ENCODE measurements at regions not wholly inside any gene's neighbourhood (a gene's known extent, or its start where the extent isn't known, plus 50 kb on each side); places are given as distances from the start of the nearest gene placed in this dataset.

DNA sequence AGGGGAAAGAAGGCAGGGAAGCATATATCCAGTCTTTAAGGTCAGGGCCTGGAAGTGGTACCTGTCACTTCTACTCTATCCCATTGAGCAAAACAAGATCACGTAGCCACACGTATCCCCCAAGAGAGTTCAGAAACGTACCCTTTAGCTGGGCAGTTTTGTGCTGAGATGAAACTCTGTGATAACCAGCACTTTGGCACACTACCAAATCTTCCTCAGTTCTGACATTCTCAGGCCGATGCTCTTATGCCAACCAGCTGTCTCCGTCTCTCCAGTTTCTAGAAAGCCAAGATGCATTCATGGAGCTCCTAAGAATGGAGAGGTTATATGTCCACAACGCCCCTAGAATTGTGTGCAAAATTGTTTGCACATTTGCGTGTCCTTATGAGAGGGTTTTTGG, 176.6 kb upstream of the MSX2 start:
- TF ChIP-seq POLR2AphosphoS5 (IDR thresholded peaks at IDR 0.05; ENCODE audit: insufficient read depth, low read depth, low read length) (no peak), POLR2A (IDR thresholded peaks at IDR 0.05; ENCODE audit: low read depth, low read length) (no peak), EZH2 (IDR thresholded peaks at IDR 0.05; ENCODE audit: borderline replicate concordance, low read depth, low read length, severe bottlenecking) (no peak)
